ENCODE measurements at regions not wholly inside any gene's neighbourhood (a gene's known extent, or its start where the extent isn't known, plus 50 kb on each side); places are given as distances from the start of the nearest gene placed in this dataset.

- H3K4me1 ChIP-seq (ENCODE audit: control insufficient read depth in 1 of 2, low read depth in 2 of 2), result no peaks in the 10 kb centered on the region
- no peak overlapping the region for H3K27ac ChIP-seq
- ATAC-seq (ENCODE audit: insufficient number of reproducible peaks, low FRiP score, low read depth) (no peak), DNase-seq (ENCODE audit: low spot score) (no peak)
- no peak for TF ChIP-seq CTCF (IDR thresholded peaks at IDR 0.05)
- H3K36me3 ChIP-seq, result no peaks in the 10 kb centered on the region
- no peak overlapping the region for H3K4me3 ChIP-seq
- no peaks in the 10 kb centered on the region for H3K27me3 ChIP-seq (replicated peaks; ENCODE audit: insufficient read depth)
- no peaks in the 10 kb centered on the region for H3K9me3 ChIP-seq
Measured at GRCh38 chr2:5330961-5331360, 361.2 kb upstream of the SOX11 start.

GRCh38 chr2:5332925-5333324 is 359.3 kb upstream of the SOX11 start:
- no peaks in the 10 kb centered on the region for H3K27me3 ChIP-seq (replicated peaks; ENCODE audit: insufficient read depth)
- H3K4me1 ChIP-seq (ENCODE audit: control insufficient read depth in 1 of 2, low read depth in 2 of 2), result no peaks in the 10 kb centered on the region
- ATAC-seq (ENCODE audit: insufficient number of reproducible peaks, low FRiP score, low read depth), result no peak
- no peak overlapping the region for H3K27ac ChIP-seq
- TF ChIP-seq CTCF (IDR thresholded peaks at IDR 0.05), result no peak
- no peak for DNase-seq (ENCODE audit: low spot score)
- H3K36me3 ChIP-seq, result no peaks in the 10 kb centered on the region
- no peaks in the 10 kb centered on the region for H3K9me3 ChIP-seq
- no peak overlapping the region for H3K4me3 ChIP-seq

- TF ChIP-seq CTCF (IDR thresholded peaks at IDR 0.05), result no peak
- H3K4me1 ChIP-seq (ENCODE audit: control insufficient read depth in 1 of 2, low read depth in 2 of 2), result no peaks in the 10 kb centered on the region
- DNase-seq (ENCODE audit: low spot score), result no peak
- H3K4me3 ChIP-seq, result no peak overlapping the region
- ATAC-seq (ENCODE audit: insufficient number of reproducible peaks, low FRiP score, low read depth), result no peak
- no peaks in the 10 kb centered on the region for H3K9me3 ChIP-seq
- H3K27me3 ChIP-seq (replicated peaks; ENCODE audit: insufficient read depth), result no peaks in the 10 kb centered on the region
- H3K27ac ChIP-seq, result no peak overlapping the region
- H3K36me3 ChIP-seq, result no peaks in the 10 kb centered on the region
Measured at GRCh38 chr2:5339473-5339872, 352.7 kb upstream of the SOX11 start.

GRCh38 chr2:5343785-5344335 is 348.3 kb upstream of the SOX11 start:
- Histone ChIP-seq H3K36me3 (no peaks in the 10 kb centered on the region), H3K4me3 (no peak overlapping the region), H3K27ac (no peak overlapping the region), H3K27me3 (replicated peaks; ENCODE audit: insufficient read depth) (no peaks in the 10 kb centered on the region), H3K9me3 (no peaks in the 10 kb centered on the region), H3K4me1 (ENCODE audit: control insufficient read depth in 1 of 2, low read depth in 2 of 2) (no peaks in the 10 kb centered on the region)
- no peak for TF ChIP-seq CTCF (IDR thresholded peaks at IDR 0.05)
- DNase-seq (ENCODE audit: low spot score) (no peak), ATAC-seq (ENCODE audit: insufficient number of reproducible peaks, low FRiP score, low read depth) (no peak)

GRCh38 chr2:5352286-5352685 is 339.9 kb upstream of the SOX11 start:
- no peaks in the 10 kb centered on the region for H3K36me3 ChIP-seq
- no peak for TF ChIP-seq CTCF (IDR thresholded peaks at IDR 0.05)
- ATAC-seq (ENCODE audit: insufficient number of reproducible peaks, low FRiP score, low read depth) (no peak), DNase-seq (ENCODE audit: low spot score) (no peak)
- no peaks in the 10 kb centered on the region for H3K27me3 ChIP-seq (replicated peaks; ENCODE audit: insufficient read depth)
- H3K27ac ChIP-seq, result no peak overlapping the region
- H3K4me3 ChIP-seq, result no peak overlapping the region
- H3K9me3 ChIP-seq, result no peaks in the 10 kb centered on the region
- H3K4me1 ChIP-seq (ENCODE audit: control insufficient read depth in 1 of 2, low read depth in 2 of 2), result no peaks in the 10 kb centered on the region

All from thoracic aorta (tissue), 2 donors.